GM18517 (cell line): ENCODE measurements at regions not wholly inside any gene's neighbourhood (a gene's known extent, or its start where the extent isn't known, plus 50 kb on each side); places are given as distances from the start of the nearest gene placed in this dataset.

Experiments
- ATAC-seq: cut with Tn5 transposase; IDR thresholded peaks from one replicate; pipeline ENCODE4 v1.9.1; 2021; ENCODE audit warnings: mild to moderate bottlenecking, moderate library complexity; ENCODE audit not compliant: unreplicated experiment

- ATAC-seq, result no peak
Measured at GRCh38 chrX:10893366-10893765, 217.8 kb upstream of the HCCS start.

DNA sequence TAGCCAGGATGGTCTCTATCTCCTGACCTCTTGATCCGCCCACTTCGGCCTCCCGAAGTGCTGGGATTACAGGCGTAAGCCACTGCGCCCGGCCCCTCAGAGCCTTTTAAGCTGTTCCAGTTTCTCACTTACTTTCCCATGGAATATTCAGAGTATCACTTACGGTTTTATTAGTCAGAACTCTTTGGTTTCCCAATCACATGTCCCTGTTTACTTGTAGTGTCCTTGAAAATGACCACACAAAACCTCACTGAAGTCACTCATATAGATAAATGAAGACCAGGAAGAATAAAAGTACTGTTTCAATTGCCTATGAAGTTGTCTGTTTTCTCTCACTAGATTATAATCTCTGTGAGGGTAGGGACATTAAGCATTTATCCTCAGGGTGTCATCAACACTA is 217.2 kb upstream of the HCCS start:
- no peak for ATAC-seq

DNA sequence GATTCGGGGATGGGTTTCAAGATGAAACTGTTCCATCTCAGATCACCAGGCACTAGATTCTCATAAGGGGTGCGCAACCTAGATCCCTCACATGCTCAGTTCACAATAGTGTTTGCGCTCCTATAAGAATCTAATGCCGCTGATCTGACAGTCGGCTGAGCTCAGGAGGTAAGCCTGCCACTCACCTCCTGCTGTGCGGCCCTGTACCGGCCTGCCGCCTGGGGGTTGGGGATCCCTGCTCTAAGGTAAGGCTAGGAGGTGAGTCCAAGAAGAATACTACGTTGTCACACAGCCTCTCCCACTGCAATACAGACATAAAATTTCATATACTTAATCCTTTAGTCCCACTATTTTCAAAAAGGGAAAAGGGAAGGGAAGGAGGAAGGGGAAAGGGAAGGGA is 213.4 kb upstream of the HCCS start:
- ATAC-seq, result no peak

DNA sequence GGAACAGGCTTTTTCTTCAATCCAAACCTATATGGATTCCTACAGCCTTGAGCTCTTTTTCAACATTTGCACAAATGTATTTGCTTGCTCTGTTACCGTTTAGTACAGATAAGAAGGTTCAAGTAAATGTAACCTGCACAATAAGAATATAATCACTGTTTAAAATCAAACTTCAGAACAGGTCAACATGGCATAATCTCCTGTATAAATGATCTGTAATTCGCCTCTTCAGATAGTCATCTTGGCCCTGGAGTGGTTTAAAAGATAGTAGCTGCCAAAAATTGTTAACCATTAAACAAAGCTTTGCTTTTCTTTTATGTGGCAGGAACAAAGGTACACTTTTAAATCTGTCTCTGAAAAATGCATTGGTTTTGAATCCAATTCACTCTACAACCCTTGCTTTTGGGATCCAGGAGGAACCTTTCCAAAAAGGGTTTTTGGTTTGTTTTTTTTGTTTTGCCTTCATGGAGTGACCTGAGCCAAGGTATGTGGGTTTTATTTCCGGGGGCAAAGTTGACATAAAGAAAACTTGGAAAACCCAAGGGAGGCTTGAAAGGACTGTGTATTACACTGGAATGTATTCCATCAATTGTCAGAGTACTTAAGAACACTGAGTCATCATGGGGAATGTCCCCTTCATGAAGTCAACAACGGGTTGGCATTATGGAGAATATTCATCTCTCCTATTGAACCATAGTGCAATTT is 210.4 kb upstream of the HCCS start:
- ATAC-seq, result no peak

- no peak for ATAC-seq
Measured at GRCh38 chrX:10901290-10901633, 209.9 kb upstream of the HCCS start.

- ATAC-seq, result no peak
Measured at GRCh38 chrX:10902001-10902400, 209.1 kb upstream of the HCCS start.

DNA sequence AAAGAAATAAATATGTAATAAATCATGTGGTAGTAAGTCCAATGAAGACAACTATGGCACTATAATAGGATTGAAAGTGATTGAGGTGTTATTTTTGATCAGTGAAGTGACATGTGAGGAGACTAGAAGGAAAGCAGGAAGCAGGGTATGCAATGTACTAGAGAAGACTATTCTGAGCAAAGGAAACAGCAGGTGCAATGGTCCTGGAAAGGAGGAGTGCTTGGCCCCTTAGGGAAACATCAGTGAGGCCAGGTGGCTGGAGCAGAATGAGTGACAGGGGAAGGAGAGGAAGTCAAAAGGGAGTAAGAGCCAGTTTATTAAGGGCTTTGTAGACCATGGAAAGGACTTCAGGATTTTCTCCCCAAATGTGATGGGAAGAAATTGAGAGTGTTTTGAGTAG is 207.6 kb upstream of the HCCS start:
- ATAC-seq, result no peak

DNA sequence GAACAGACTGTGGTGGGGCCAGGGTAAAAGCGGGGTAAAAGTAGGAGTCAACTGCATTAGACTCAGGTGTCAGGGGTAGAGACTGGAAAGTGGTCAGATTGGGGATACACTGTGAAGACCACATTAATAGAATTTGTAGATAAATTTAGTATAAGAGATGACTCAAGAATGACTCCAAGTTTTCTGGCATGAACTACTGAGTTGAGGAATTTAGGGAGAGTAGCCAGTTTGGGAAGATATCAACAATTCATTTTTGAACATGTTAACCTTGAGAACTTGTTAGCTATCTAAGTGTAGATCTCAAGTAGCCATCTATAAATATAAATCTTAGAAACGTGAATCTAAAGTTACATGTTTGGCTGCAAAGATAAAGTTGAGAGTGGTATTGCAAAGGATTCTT is 206.9 kb upstream of the HCCS start:
- ATAC-seq, result no peak

GRCh38 chrX:10906866-10907265 is 204.3 kb upstream of the HCCS start:
- ATAC-seq, result no peak

- no peak for ATAC-seq
Measured at GRCh38 chrX:10922159-10922558, 189.0 kb upstream of the HCCS start.

DNA sequence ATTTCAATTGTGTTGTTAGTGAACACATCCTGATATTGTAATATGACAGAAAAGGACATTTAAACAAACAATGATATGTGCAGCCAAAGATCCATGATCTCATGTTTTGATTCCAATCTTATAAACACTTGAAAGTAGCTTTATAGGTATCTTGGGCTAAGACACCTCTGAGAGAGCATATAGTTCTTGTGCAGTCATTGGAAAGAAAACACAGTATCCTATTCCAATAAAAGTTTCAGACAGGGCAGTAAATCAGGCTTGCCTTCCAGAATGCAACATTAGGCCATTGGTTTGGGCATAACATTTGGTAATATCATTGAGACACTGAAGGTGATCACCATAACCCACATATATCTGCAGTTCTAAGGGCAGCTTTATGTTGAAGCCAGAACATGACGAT is 188.3 kb upstream of the HCCS start:
- no peak for ATAC-seq

GRCh38 chrX:10923466-10923865 is 187.7 kb upstream of the HCCS start:
- no peak for ATAC-seq

GRCh38 chrX:10926404-10926803 is 184.7 kb upstream of the HCCS start:
- ATAC-seq, result no peak

- no peak for ATAC-seq
Measured at GRCh38 chrX:10926891-10927290, 184.2 kb upstream of the HCCS start.

- no peak for ATAC-seq
Measured at GRCh38 chrX:10929747-10930146, 181.4 kb upstream of the HCCS start.

DNA sequence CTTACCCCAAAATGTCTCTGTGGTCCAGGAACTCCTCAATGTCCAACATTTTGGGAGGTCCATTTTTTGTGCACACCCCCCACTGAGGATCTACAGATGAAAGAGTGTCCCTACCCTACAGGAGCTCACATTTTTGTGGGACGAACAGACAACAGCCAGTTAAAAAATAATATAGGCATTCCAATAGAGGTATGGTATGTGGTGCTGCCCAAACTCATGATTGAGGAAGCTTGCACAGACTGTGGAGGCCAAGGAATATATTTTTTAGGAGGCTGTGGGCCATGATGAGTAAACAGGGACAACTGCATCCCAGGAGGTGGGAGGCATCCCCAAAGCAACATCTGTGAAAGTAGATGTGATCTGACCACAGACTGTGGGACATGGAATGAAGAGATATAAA is 181.0 kb upstream of the HCCS start:
- no peak for ATAC-seq

DNA sequence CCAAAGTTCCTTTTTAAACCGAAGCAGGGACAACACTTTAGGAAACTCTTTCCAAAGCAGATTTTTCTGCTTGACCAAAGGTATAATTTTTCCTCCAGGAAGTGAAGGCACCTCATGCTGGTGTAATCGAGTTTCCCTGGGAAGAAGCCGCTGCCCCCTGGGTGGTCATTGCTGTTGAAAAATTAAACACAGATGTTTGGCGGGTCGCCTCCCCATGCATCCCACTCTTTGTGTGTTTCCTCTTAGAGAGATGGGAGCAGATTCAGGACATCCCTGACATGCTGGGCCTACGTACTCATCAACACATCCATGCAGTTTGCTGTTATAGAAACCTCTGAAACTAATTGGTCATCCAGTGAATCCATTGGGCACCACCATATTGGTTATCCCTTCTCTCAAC is 179.2 kb upstream of the HCCS start:
- no peak for ATAC-seq

GRCh38 chrX:10932842-10933440 is 178.2 kb upstream of the HCCS start:
- no peak for ATAC-seq

GRCh38 chrX:10935501-10935900 is 175.6 kb upstream of the HCCS start:
- no peak for ATAC-seq

DNA sequence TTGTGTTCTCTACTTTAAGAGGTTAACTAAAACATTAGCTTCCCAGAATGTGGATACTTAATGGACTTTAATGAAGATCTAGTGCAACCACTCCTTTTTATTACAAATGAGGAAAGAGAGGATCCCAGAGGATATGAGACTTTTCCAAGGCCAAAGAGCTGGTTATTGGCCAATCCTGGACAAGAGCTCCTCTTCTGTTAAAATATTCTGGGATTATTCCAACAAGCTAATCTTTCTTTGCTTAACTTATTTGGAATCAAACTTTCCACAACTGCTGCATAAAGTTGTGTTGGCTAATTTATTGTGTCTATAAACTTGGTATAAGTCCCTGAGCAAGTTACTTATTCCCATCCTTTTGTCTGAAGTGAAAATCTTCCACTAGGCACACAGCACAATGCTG is 174.2 kb upstream of the HCCS start:
- ATAC-seq, result no peak

GRCh38 chrX:10938365-10938923 is 172.7 kb upstream of the HCCS start:
- ATAC-seq, result no peak

DNA sequence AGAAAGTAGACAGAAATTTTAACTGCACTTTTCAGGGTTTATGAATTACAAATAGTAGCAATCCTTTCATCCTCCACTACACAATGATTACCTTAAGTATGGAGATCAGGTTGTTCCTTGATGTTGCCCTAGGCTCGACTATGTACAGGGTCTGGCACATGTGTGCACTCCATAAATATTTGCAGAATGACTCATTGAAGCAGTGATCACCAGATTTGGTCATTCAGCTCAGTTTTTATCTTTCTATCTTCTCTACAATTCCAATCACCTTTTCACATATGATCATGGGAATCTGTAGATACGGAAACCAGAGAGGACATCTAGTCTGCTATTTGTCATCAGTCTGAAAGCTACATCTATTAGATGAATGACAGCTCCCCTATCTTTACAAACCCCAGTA is 171.7 kb upstream of the HCCS start:
- ATAC-seq, result no peak
